GM06990 (cell line): ENCODE measurements at regions not wholly inside any gene's neighbourhood (a gene's known extent, or its start where the extent isn't known, plus 50 kb on each side); places are given as distances from the start of the nearest gene placed in this dataset.

ENCODE experiments used
- DNase-seq: peaks from one replicate; pipeline ENCODE4 v3.0.0-alpha.2; 2011; ENCODE audit not compliant: insufficient read length; ENCODE audit errors: extremely low read depth
- H3K27me3 ChIP-seq: replicated peaks from 2 replicates; pipeline ENCODE4 v1.6.0; 2011; ENCODE audit warnings: low read length; ENCODE audit not compliant: control insufficient read depth, insufficient read depth
- H3K36me3 ChIP-seq: 2 replicates; pipeline ENCODE4 v1.5.1; 2011; ENCODE audit warnings: low read length; ENCODE audit not compliant: control insufficient read depth, insufficient read depth
- H3K4me3 ChIP-seq: replicated peaks from 2 replicates; pipeline ENCODE4 v1.5.1; 2011; ENCODE audit warnings: low read depth, mild to moderate bottlenecking, control low read depth, low read length
- CTCF ChIP-seq: IDR thresholded peaks from 2 replicates; pipeline ENCODE4 v1.5.1; 2011; ENCODE audit warnings: low read length, control low read depth, mild to moderate bottlenecking, inconsistent platforms; ENCODE audit not compliant: insufficient read depth, poor library complexity, severe bottlenecking

- no peak overlapping the region for H3K4me3 ChIP-seq
- no peak for TF ChIP-seq CTCF
- DNase-seq: no peak
- H3K36me3 ChIP-seq: no peaks in the 10 kb centered on the region
- H3K27me3 ChIP-seq: no peaks in the 10 kb centered on the region
These were observed 54.9 kb upstream of the ANTXR2 start for GRCh38 chr4:80127870-80128419.

- DNase-seq: no peak
- H3K36me3 ChIP-seq: no peaks in the 10 kb centered on the region
- no peak for TF ChIP-seq CTCF
- H3K27me3 ChIP-seq: no peaks in the 10 kb centered on the region
- no peak overlapping the region for H3K4me3 ChIP-seq
These were observed 53.4 kb upstream of the ANTXR2 start for GRCh38 chr4:80126435-80126834.

- Histone ChIP-seq H3K4me3 (no peak overlapping the region), H3K27me3 (no peaks in the 10 kb centered on the region), H3K36me3 (no peaks in the 10 kb centered on the region)
- TF ChIP-seq CTCF: peak; percentile 48
- DNase-seq: no peak
These were observed 52.5 kb upstream of the ANTXR2 start for GRCh38 chr4:80125252-80126177.

- H3K4me3 ChIP-seq: no peak overlapping the region
- DNase-seq: no peak
- H3K27me3 ChIP-seq: no peaks in the 10 kb centered on the region
- no peaks in the 10 kb centered on the region for H3K36me3 ChIP-seq
- no peak for TF ChIP-seq CTCF
These were observed 51.5 kb upstream of the ANTXR2 start for GRCh38 chr4:80124246-80125211.
